GM21381 (cell line): ENCODE measurements at regions not wholly inside any gene's neighbourhood (a gene's known extent, or its start where the extent isn't known, plus 50 kb on each side); places are given as distances from the start of the nearest gene placed in this dataset.

Experiments
- ATAC-seq: cut with Tn5 transposase; IDR thresholded peaks from one replicate; pipeline ENCODE4 v1.9.1; 2021; ENCODE audit warnings: mild to moderate bottlenecking, moderate library complexity; ENCODE audit not compliant: unreplicated experiment

GRCh38 chr4:71151054-71151453 lies 157.6 kb downstream of the DCK start:
- no peak for ATAC-seq

GRCh38 chr4:71156616-71157015 lies 163.2 kb downstream of the DCK start:
- ATAC-seq = no peak

GRCh38 chr4:71162386-71162785 lies 168.9 kb downstream of the DCK start:
- no peak for ATAC-seq

GRCh38 chr4:71163317-71163716 lies 169.9 kb downstream of the DCK start:
- ATAC-seq = no peak

- ATAC-seq = no peak
Observed at GRCh38 chr4:71167083-71167482, 171.7 kb upstream of the SLC4A4 start.

GRCh38 chr4:71171592-71171991 lies 167.2 kb upstream of the SLC4A4 start:
- ATAC-seq = no peak

GRCh38 chr4:71181332-71181731 lies 157.5 kb upstream of the SLC4A4 start:
- no peak for ATAC-seq

GRCh38 chr4:71184195-71184781 lies 154.5 kb upstream of the SLC4A4 start:
- ATAC-seq = peak; percentile 61

GRCh38 chr4:71185037-71185436 lies 153.8 kb upstream of the SLC4A4 start:
- ATAC-seq = no peak

- ATAC-seq = no peak
Observed at GRCh38 chr4:71186257-71186565, 152.6 kb upstream of the SLC4A4 start.

GRCh38 chr4:71186566-71187403 lies 152.0 kb upstream of the SLC4A4 start:
- no peak for ATAC-seq

GRCh38 chr4:71187404-71188155 lies 151.2 kb upstream of the SLC4A4 start:
- ATAC-seq = no peak

GRCh38 chr4:71188156-71188640 lies 150.6 kb upstream of the SLC4A4 start:
- no peak for ATAC-seq

GRCh38 chr4:71188951-71189350 lies 149.9 kb upstream of the SLC4A4 start:
- ATAC-seq = no peak

GRCh38 chr4:71189471-71189870 lies 149.3 kb upstream of the SLC4A4 start:
- no peak for ATAC-seq

- ATAC-seq = no peak
Observed at GRCh38 chr4:71194454-71194853, 144.4 kb upstream of the SLC4A4 start.

- ATAC-seq = no peak
Observed at GRCh38 chr4:71195924-71196323, 142.9 kb upstream of the SLC4A4 start.

- no peak for ATAC-seq
Observed at GRCh38 chr4:71198958-71199357, 139.9 kb upstream of the SLC4A4 start.

- no peak for ATAC-seq
Observed at GRCh38 chr4:71201057-71201456, 137.8 kb upstream of the SLC4A4 start.

- ATAC-seq = no peak
Observed at GRCh38 chr4:71201817-71202576, 136.8 kb upstream of the SLC4A4 start.

GRCh38 chr4:71202705-71203104 lies 136.1 kb upstream of the SLC4A4 start:
- no peak for ATAC-seq
